Glutamatergic neuron (in vitro differentiated cells): ENCODE measurements at regions not wholly inside any gene's neighbourhood (a gene's known extent, or its start where the extent isn't known, plus 50 kb on each side); places are given as distances from the start of the nearest gene placed in this dataset.
"Not testable (repeated sequence)": the region's sequence is repeated elsewhere in the genome, so short reads cannot be mapped to it uniquely, and the experiment has no call there.

ENCODE experiments used
- DNase-seq: peaks from one replicate; pipeline ENCODE4 v3.0.0; 2022
- H3K27ac Mint-ChIP-seq: one replicate; pipeline ENCODE4 v1.8.0; 2020; ENCODE audit warnings: mild to moderate bottlenecking, mixed read lengths, inconsistent platforms; ENCODE audit not compliant: unreplicated experiment
- H3K27me3 Mint-ChIP-seq: one replicate; pipeline ENCODE4 v1.8.0; 2020; ENCODE audit warnings: mild to moderate bottlenecking, moderate library complexity, mixed read lengths, inconsistent platforms; ENCODE audit not compliant: unreplicated experiment
- H3K36me3 Mint-ChIP-seq: one replicate; pipeline ENCODE4 v1.8.0; 2020; ENCODE audit warnings: mild to moderate bottlenecking, mixed read lengths, inconsistent platforms; ENCODE audit not compliant: unreplicated experiment
- H3K4me1 Mint-ChIP-seq: one replicate; pipeline ENCODE4 v1.8.0; 2020; ENCODE audit warnings: mild to moderate bottlenecking, low read depth, mixed read lengths, inconsistent platforms; ENCODE audit not compliant: unreplicated experiment
- H3K4me3 Mint-ChIP-seq: one replicate; pipeline ENCODE4 v1.8.0; 2020; ENCODE audit warnings: mild to moderate bottlenecking, mixed read lengths, inconsistent platforms; ENCODE audit not compliant: unreplicated experiment
- H3K9me3 Mint-ChIP-seq: one replicate; pipeline ENCODE4 v1.8.0; 2020; ENCODE audit warnings: mild to moderate bottlenecking, moderate library complexity, mixed read lengths, inconsistent platforms; ENCODE audit not compliant: unreplicated experiment
- CTCF ChIP-seq: fragments of 200-600 bp; sonication (generic); IDR thresholded peaks from one replicate; pipeline ENCODE4 v1.5.0; 2021; ENCODE audit not compliant: partially characterized antibody, unreplicated experiment

DNA sequence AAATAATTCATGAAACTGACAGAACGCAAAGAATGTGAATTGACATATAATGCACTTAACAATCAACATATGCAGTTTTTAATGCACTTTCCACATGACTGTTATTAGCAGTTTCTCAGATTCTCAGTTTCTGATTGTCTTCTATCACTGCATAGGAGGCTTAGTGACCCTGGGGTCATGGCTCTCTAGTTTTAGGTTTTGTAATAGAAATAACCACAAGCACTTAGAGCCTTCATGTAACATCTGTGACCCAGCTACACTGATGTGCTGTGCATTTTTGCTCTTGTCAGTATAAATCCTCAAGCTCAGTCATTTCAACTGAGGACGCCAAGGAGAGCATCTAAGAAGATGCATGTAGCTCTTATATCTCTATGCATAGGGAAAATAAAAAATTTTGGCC, 163.1 kb upstream of the IZUMO3 start:
- no peak overlapping the region for H3K27ac Mint-ChIP-seq
- peaks cover 4% of the 10 kb centered on the region for H3K4me1 Mint-ChIP-seq
- H3K9me3 Mint-ChIP-seq = peaks cover 4% of the 10 kb centered on the region
- H3K36me3 Mint-ChIP-seq = no peaks in the 10 kb centered on the region
- H3K4me3 Mint-ChIP-seq = no peak overlapping the region
- no peak for DNase-seq
- no peaks in the 10 kb centered on the region for H3K27me3 Mint-ChIP-seq
- no peak for TF ChIP-seq CTCF

- Mint-ChIP-seq H3K9me3 (no peaks in the 10 kb centered on the region), H3K4me1 (no peaks in the 10 kb centered on the region), H3K4me3 (no peak overlapping the region), H3K27me3 (no peaks in the 10 kb centered on the region), H3K36me3 (no peaks in the 10 kb centered on the region), H3K27ac (no peak overlapping the region)
- DNase-seq = no peak
- TF ChIP-seq CTCF = no peak
Observed at GRCh38 chr9:24698881-24699518, 153.3 kb upstream of the IZUMO3 start.

- Mint-ChIP-seq H3K4me3 (no peak overlapping the region), H3K9me3 (no peaks in the 10 kb centered on the region), H3K27ac (no peak overlapping the region), H3K27me3 (peaks cover 3% of the 10 kb centered on the region), H3K36me3 (peaks cover 7% of the 10 kb centered on the region), H3K4me1 (no peaks in the 10 kb centered on the region)
- DNase-seq = no peak
- no peak for TF ChIP-seq CTCF
Observed at GRCh38 chr9:24672336-24672735, 126.6 kb upstream of the IZUMO3 start.

DNA sequence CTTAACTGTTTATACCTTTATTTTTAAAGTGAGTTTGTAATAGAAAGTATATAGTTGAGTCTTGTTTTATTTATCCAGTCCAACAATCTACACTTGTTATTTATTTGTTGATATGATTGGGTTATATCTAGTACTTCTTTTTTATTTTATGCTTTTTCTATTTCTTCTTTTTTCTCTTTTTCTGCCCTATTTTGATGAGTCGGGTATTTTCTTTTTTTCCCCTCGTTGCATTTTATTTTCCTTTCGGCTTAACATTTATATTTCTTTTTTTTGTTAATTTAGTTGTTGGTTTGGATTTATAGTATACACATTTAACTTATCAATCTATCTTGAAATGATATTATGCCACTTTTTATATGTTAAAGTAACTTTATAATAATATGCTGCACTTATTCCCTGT, 111.7 kb upstream of the IZUMO3 start:
- H3K27me3 Mint-ChIP-seq = no peaks in the 10 kb centered on the region
- no peak for DNase-seq
- no peak overlapping the region for H3K4me3 Mint-ChIP-seq
- no peaks in the 10 kb centered on the region for H3K4me1 Mint-ChIP-seq
- H3K27ac Mint-ChIP-seq = no peak overlapping the region
- H3K9me3 Mint-ChIP-seq = peaks cover 2% of the 10 kb centered on the region
- no peak for TF ChIP-seq CTCF
- peaks cover 4% of the 10 kb centered on the region for H3K36me3 Mint-ChIP-seq

GRCh38 chr9:24652181-24652580, 106.5 kb upstream of the IZUMO3 start:
- DNase-seq = no peak
- peaks cover 2% of the 10 kb centered on the region for H3K9me3 Mint-ChIP-seq
- no peak overlapping the region for H3K27ac Mint-ChIP-seq
- TF ChIP-seq CTCF = no peak
- H3K4me3 Mint-ChIP-seq = no peak overlapping the region
- no peaks in the 10 kb centered on the region for H3K27me3 Mint-ChIP-seq
- H3K4me1 Mint-ChIP-seq = no peaks in the 10 kb centered on the region
- peaks cover 18% of the 10 kb centered on the region for H3K36me3 Mint-ChIP-seq

DNA sequence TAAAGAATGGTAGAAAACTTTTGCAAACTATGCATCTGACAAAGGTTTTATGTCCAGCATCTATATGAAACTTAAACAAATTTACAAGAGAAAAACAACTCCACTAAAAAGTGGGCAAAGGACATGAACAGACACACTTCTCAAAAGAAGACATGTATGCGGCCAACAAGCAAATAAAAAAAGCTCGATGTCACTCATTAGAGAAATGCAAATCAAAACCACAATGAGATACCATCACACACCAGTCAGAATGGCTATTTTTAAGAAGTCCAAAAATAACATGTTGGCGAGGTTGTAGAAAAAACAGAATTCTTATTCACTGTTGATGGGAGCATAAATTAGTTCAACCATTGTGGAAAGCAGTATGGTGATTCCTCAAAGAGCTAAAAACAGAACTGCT, 83.1 kb upstream of the IZUMO3 start:
- DNase-seq, H3K36me3 Mint-ChIP-seq, H3K4me1 Mint-ChIP-seq, H3K27ac Mint-ChIP-seq, H3K27me3 Mint-ChIP-seq, H3K9me3 Mint-ChIP-seq, H3K4me3 Mint-ChIP-seq: not testable (repeated sequence)
